ENCODE measurements at regions not wholly inside any gene's neighbourhood (a gene's known extent, or its start where the extent isn't known, plus 50 kb on each side); places are given as distances from the start of the nearest gene placed in this dataset.

GRCh38 chr5:12669326-12669725, 765.1 kb upstream of the CTNND2 start:
- TF ChIP-seq, protein P1, sequence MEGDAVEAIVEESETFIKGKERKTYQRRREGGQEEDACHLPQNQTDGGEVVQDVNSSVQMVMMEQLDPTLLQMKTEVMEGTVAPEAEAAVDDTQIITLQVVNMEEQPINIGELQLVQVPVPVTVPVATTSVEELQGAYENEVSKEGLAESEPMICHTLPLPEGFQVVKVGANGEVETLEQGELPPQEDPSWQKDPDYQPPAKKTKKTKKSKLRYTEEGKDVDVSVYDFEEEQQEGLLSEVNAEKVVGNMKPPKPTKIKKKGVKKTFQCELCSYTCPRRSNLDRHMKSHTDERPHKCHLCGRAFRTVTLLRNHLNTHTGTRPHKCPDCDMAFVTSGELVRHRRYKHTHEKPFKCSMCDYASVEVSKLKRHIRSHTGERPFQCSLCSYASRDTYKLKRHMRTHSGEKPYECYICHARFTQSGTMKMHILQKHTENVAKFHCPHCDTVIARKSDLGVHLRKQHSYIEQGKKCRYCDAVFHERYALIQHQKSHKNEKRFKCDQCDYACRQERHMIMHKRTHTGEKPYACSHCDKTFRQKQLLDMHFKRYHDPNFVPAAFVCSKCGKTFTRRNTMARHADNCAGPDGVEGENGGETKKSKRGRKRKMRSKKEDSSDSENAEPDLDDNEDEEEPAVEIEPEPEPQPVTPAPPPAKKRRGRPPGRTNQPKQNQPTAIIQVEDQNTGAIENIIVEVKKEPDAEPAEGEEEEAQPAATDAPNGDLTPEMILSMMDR (conservative IDR thresholded peaks at IDR 0.05; ENCODE audit: low read length), result no peak
- no peak for TF ChIP-seq EZH2phosphoT487 (IDR thresholded peaks at IDR 0.05; ENCODE audit: borderline replicate concordance, low read depth, low read length)
